ENCODE measurements at regions not wholly inside any gene's neighbourhood (a gene's known extent, or its start where the extent isn't known, plus 50 kb on each side); places are given as distances from the start of the nearest gene placed in this dataset.

DNA sequence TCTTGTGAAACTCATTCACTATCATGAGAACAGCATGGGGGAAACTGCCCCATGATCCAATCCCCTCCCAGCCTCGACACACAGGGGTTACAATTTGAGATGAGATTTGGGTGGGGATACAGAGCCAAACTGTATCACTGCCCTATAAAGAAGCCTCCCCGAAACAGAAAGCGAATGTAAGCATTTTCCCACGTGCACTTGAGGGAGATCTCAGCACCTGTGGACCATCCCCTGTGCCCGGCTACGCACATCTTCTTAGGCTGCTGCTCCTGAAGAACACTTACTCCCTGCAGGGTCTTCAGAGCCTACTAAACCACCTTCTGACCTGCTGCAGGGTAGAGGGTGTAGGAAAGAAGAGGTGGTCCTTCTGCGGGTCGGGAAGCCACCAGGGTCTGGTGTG is 410.2 kb upstream of the IRX2 start:
- no peaks in the 10 kb centered on the region for H3K36me3 Mint-ChIP-seq
- no peak for DNase-seq (ENCODE audit: extremely low spot score, unreplicated experiment)
- no peak overlapping the region for H3K27ac Mint-ChIP-seq
- TF ChIP-seq, protein P1, sequence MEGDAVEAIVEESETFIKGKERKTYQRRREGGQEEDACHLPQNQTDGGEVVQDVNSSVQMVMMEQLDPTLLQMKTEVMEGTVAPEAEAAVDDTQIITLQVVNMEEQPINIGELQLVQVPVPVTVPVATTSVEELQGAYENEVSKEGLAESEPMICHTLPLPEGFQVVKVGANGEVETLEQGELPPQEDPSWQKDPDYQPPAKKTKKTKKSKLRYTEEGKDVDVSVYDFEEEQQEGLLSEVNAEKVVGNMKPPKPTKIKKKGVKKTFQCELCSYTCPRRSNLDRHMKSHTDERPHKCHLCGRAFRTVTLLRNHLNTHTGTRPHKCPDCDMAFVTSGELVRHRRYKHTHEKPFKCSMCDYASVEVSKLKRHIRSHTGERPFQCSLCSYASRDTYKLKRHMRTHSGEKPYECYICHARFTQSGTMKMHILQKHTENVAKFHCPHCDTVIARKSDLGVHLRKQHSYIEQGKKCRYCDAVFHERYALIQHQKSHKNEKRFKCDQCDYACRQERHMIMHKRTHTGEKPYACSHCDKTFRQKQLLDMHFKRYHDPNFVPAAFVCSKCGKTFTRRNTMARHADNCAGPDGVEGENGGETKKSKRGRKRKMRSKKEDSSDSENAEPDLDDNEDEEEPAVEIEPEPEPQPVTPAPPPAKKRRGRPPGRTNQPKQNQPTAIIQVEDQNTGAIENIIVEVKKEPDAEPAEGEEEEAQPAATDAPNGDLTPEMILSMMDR (conservative IDR thresholded peaks at IDR 0.05): no peak
- no peaks in the 10 kb centered on the region for H3K4me1 Mint-ChIP-seq (ENCODE audit: unreplicated experiment)
- no peak overlapping the region for H3K4me3 Mint-ChIP-seq
- peaks cover 6% of the 10 kb centered on the region for H3K27me3 Mint-ChIP-seq
- no peaks in the 10 kb centered on the region for H3K9me3 Mint-ChIP-seq

DNA sequence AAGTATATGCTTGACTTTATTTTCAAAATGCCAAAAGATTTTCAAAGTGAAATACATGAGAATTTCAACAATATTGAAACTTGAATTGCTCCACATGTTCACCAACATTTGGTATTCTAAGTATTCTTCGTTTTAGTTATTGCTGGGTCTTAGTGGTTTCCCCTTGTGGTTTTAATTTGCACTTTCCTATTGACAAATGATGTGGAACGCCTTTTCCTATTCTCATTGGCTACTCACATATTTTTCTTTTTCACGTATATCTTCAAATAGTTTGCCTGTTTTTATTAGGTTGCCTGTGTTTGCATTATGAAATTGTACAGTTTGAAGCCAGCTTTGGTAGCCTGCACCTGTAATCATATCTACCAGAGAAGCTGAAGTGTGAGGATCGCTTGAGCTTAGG is 405.7 kb upstream of the IRX2 start:
- Mint-ChIP-seq H3K27ac (no peak overlapping the region), H3K4me1 (ENCODE audit: unreplicated experiment) (peaks cover 9% of the 10 kb centered on the region), H3K36me3 (no peaks in the 10 kb centered on the region), H3K27me3 (peaks cover 9% of the 10 kb centered on the region), H3K9me3 (no peaks in the 10 kb centered on the region), H3K4me3 (no peak overlapping the region)
- TF ChIP-seq, protein P1 (conservative IDR thresholded peaks at IDR 0.05): no peak
- no peak for DNase-seq (ENCODE audit: extremely low spot score, unreplicated experiment)

DNA sequence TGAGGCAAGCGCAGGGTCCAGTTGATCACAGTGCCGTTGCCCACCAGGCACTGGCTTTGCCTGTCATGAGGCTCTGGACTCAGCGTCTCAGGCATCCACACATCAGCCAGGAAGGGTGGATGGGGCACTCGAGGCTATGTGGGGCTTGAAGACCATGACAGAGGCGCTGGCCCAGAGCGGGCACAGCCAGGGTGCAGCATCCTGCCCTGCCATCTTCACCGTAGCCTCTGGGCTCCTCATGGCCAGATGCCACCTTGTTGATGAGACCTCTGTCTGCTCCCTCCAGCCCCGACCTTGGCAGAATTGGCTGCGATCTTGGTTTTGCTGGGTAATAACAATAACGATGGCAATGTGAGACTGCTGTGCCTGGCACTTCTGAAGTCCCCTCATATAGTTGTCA is 404.2 kb upstream of the IRX2 start:
- TF ChIP-seq, protein P1 (conservative IDR thresholded peaks at IDR 0.05): no peak
- H3K27me3 Mint-ChIP-seq: peaks cover 6% of the 10 kb centered on the region
- H3K4me1 Mint-ChIP-seq (ENCODE audit: unreplicated experiment): peaks cover 9% of the 10 kb centered on the region
- no peak for DNase-seq (ENCODE audit: extremely low spot score, unreplicated experiment)
- no peaks in the 10 kb centered on the region for H3K9me3 Mint-ChIP-seq
- H3K4me3 Mint-ChIP-seq: no peak overlapping the region
- no peaks in the 10 kb centered on the region for H3K36me3 Mint-ChIP-seq
- H3K27ac Mint-ChIP-seq: no peak overlapping the region

DNA sequence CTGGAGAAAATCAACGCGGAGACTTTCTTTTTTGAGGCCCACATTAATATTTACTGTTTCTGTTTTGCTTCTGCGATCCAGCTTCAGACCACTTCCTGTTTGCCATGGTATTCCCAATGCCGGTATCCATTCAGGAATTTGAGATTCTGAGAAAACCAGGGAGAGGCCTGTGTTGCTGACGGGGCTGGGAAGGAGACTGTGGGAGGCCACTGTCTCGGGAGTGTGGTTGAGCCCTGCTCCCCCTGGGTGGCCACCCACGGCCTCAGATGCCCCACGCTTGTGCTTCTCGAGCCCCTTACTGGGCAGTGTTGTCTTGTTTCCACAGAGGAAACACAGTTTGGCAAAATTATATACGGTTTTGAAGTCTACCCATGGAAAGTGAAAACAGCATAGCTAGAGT is 403.6 kb upstream of the IRX2 start:
- H3K4me3 Mint-ChIP-seq: no peak overlapping the region
- TF ChIP-seq, protein P1 (conservative IDR thresholded peaks at IDR 0.05): no peak
- peaks cover 6% of the 10 kb centered on the region for H3K27me3 Mint-ChIP-seq
- no peak overlapping the region for H3K27ac Mint-ChIP-seq
- peaks cover 9% of the 10 kb centered on the region for H3K4me1 Mint-ChIP-seq (ENCODE audit: unreplicated experiment)
- DNase-seq (ENCODE audit: extremely low spot score, unreplicated experiment): no peak
- H3K9me3 Mint-ChIP-seq: no peaks in the 10 kb centered on the region
- no peaks in the 10 kb centered on the region for H3K36me3 Mint-ChIP-seq

DNA sequence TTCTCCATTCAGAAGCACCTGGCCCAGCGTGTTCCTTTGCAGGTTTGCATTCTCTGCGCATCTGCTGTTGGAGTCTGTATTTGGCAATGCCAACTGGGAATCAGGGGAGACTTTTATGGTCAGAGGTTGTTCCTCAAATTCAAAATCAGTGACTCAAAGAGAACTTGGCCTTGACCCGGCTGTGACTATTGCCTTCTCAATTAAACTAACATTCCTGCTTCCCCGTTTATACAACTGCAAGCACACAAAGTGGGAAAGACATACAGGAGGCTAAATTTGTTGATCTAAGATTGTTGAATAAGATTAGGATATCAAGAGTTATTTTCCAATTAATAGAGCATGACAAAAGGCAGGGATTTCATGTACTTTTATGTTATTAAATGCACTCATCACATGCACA is 402.4 kb upstream of the IRX2 start:
- Mint-ChIP-seq H3K27me3 (peaks cover 6% of the 10 kb centered on the region), H3K4me3 (no peak overlapping the region), H3K36me3 (no peaks in the 10 kb centered on the region), H3K9me3 (no peaks in the 10 kb centered on the region), H3K27ac (no peak overlapping the region), H3K4me1 (ENCODE audit: unreplicated experiment) (peaks cover 9% of the 10 kb centered on the region)
- DNase-seq (ENCODE audit: extremely low spot score, unreplicated experiment): no peak
- TF ChIP-seq, protein P1 (conservative IDR thresholded peaks at IDR 0.05): no peak

DNA sequence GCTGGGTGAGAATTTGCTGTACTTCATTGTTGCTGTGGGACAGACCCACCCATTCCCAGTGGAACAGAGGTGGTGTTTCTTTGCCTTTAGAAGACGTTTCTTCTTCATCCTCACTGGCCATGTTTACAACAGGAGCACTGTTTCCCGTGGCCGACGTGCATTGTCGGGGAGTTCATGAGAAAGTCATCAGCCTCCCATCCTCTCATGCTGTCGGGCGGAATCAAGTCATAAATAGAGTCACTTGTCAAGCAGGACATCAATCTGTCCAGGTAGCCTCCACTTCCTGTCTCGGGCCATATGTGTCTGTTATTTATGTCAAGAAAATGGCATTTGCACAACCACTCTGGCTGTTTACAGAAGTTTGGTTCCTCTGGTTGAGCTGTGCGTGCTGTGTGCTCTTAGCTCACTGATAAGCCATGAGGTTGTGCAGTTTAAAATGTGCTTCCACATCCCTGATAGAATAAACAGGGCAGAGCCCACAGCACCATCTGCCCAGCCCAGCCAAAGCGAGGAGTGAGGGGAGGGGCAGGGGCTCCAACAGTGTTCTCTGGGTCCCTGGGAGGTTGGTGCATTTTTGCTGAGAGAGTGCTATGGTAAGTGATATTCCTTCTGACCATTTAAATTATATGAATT is 401.9 kb upstream of the IRX2 start:
- peaks cover 6% of the 10 kb centered on the region for H3K27me3 Mint-ChIP-seq
- no peak overlapping the region for H3K27ac Mint-ChIP-seq
- peaks cover 9% of the 10 kb centered on the region for H3K4me1 Mint-ChIP-seq (ENCODE audit: unreplicated experiment)
- H3K4me3 Mint-ChIP-seq: no peak overlapping the region
- H3K9me3 Mint-ChIP-seq: no peaks in the 10 kb centered on the region
- H3K36me3 Mint-ChIP-seq: no peaks in the 10 kb centered on the region
- TF ChIP-seq, protein P1 (conservative IDR thresholded peaks at IDR 0.05): no peak
- DNase-seq (ENCODE audit: extremely low spot score, unreplicated experiment): no peak

Measured in type B pancreatic cell (in vitro differentiated cells).